CD14-positive monocyte (primary cell): ENCODE measurements at regions not wholly inside any gene's neighbourhood (a gene's known extent, or its start where the extent isn't known, plus 50 kb on each side); places are given as distances from the start of the nearest gene placed in this dataset.

ENCODE experiments used
- DNase-seq, 3 donors: peaks; one replicate each; pipeline ENCODE4 v3.0.0-alpha.2; 2011 to 2022
- H2AFZ ChIP-seq: 2 replicates; pipeline ENCODE4 v1.6.0; 2012; ENCODE audit warnings: mild to moderate bottlenecking, low read depth, low read length, inconsistent platforms; ENCODE audit not compliant: insufficient read depth, poor library complexity, severe bottlenecking
- H3K27ac ChIP-seq, 2 donors: 1 replicate in 1 of 2; 2 replicates in 1 of 2; pipeline ENCODE4 v1.5.1; 2012 to 2013; ENCODE audit warnings: low read length in 2 of 2, control low read depth in 1 of 2, inconsistent platforms in 1 of 2, low read depth in 1 of 2, mild to moderate bottlenecking in 1 of 2
- H3K27me3 ChIP-seq, 2 donors: one replicate each; pipeline versions ENCODE4 v1.6.0 to v1.6.1; 2011 to 2013; ENCODE audit warnings: low read length in 2 of 2; ENCODE audit not compliant: control insufficient read depth in 2 of 2, insufficient read depth in 2 of 2
- H3K36me3 ChIP-seq, 2 donors: replicated peaks in 1 of 2; 1 replicate in 1 of 2; 2 replicates in 1 of 2; pipeline versions ENCODE4 v1.5.1 to v1.6.1; 2012 to 2013; ENCODE audit warnings: low read length in 2 of 2, control low read depth in 1 of 2, inconsistent platforms in 1 of 2, mild to moderate bottlenecking in 1 of 2; ENCODE audit not compliant: insufficient read depth in 2 of 2, control insufficient read depth in 1 of 2
- H3K4me1 ChIP-seq, 2 donors: 1 replicate in 1 of 2; 2 replicates in 1 of 2; pipeline versions ENCODE4 v1.5.1 to v1.6.1; 2012 to 2013; ENCODE audit warnings: low read length in 2 of 2, control low read depth in 1 of 2, inconsistent platforms in 1 of 2, mild to moderate bottlenecking in 1 of 2, moderate library complexity in 1 of 2; ENCODE audit not compliant: insufficient read depth in 2 of 2, control insufficient read depth in 1 of 2
- H3K4me2 ChIP-seq: replicated peaks from 2 replicates; pipeline ENCODE3; 2012; ENCODE audit warnings: low read length, moderate library complexity, mild to moderate bottlenecking; ENCODE audit not compliant: poor library complexity, severe bottlenecking; ENCODE audit errors: extremely low read depth
- H3K4me3 ChIP-seq, 3 experiments: fragments of 200-600 bp in 1 of 3; sonication (generic) in 1 of 3; replicated peaks in 1 of 3; 1 replicate in 2 of 3; 2 replicates in 1 of 3; pipeline ENCODE4 v1.5.1; 2011 to 2013; ENCODE audit warnings: low read length in 3 of 3, mild to moderate bottlenecking in 3 of 3, control low read depth in 2 of 3, low read depth in 2 of 3, inconsistent platforms in 1 of 3, moderate library complexity in 1 of 3
- H3K79me2 ChIP-seq: 2 replicates; pipeline ENCODE4 v1.6.0; 2012; ENCODE audit warnings: mild to moderate bottlenecking, control low read depth, inconsistent platforms, low read length, moderate library complexity; ENCODE audit not compliant: insufficient read depth
- H3K9ac ChIP-seq: 2 replicates; pipeline ENCODE4 v1.6.0; 2017; ENCODE audit warnings: low read length, mild to moderate bottlenecking; ENCODE audit not compliant: insufficient read depth, poor library complexity, severe bottlenecking
- H3K9me3 ChIP-seq, 2 donors: replicated peaks in 1 of 2; 1 replicate in 1 of 2; 2 replicates in 1 of 2; pipeline versions ENCODE4 v1.5.1 to v1.6.1; 2012 to 2013; ENCODE audit warnings: low read length in 2 of 2, control low read depth in 1 of 2; ENCODE audit not compliant: control insufficient read depth in 1 of 2, insufficient read depth in 1 of 2
- H4K20me1 ChIP-seq: 2 replicates; pipeline ENCODE4 v1.6.0; 2012; ENCODE audit warnings: mild to moderate bottlenecking, low read length, control low read depth, moderate library complexity; ENCODE audit not compliant: insufficient read depth
- H3K27ac Mint-ChIP-seq, 7 donors: one replicate each; pipeline ENCODE4 v1.8.0; 2020; ENCODE audit warnings: mild to moderate bottlenecking in 7 of 7, mixed read lengths in 7 of 7, moderate library complexity in 6 of 7, inconsistent platforms in 2 of 7
- H3K27me3 Mint-ChIP-seq, 3 donors: one replicate each; pipeline ENCODE4 v1.8.0; 2021 to 2022; ENCODE audit warnings: low read depth in 3 of 3, mild to moderate bottlenecking in 3 of 3, mixed read lengths in 3 of 3, moderate library complexity in 3 of 3, inconsistent platforms in 1 of 3
- H3K36me3 Mint-ChIP-seq, 2 donors: one replicate each; pipeline ENCODE4 v1.8.0; 2020; ENCODE audit warnings: mixed read lengths in 2 of 2, inconsistent platforms in 1 of 2, mild to moderate bottlenecking in 1 of 2
- H3K4me1 Mint-ChIP-seq: one replicate; pipeline ENCODE4 v1.8.0; 2020; ENCODE audit warnings: mild to moderate bottlenecking, mixed read lengths
- H3K4me3 Mint-ChIP-seq, 2 donors: one replicate each; pipeline ENCODE4 v1.8.0; 2020; ENCODE audit warnings: mild to moderate bottlenecking in 2 of 2, mixed read lengths in 2 of 2, moderate library complexity in 1 of 2
- H3K9me3 Mint-ChIP-seq, 7 donors: one replicate each; pipeline ENCODE4 v1.8.0; 2020 to 2022; ENCODE audit warnings: mixed read lengths in 7 of 7, mild to moderate bottlenecking in 6 of 7, moderate library complexity in 6 of 7, inconsistent platforms in 2 of 7
- CTCF ChIP-seq: fragments of 200-600 bp; IDR thresholded peaks from one replicate; pipeline ENCODE4 v1.8.0; 2022; ENCODE audit warnings: antibody characterized with exemption, mild to moderate bottlenecking
- WGBS: methylation state at CpG from one replicate; pipeline ENCODE4 v1.1.5; 2013; ENCODE audit warnings: missing lambda C conversion rate; ENCODE audit not compliant: insufficient coverage; 5-methylcytosine and 5-hydroxymethylcytosine counted together
- intact Hi-C, 2 donors: fragments of 100-400 bp; cut with micrococcal nuclease; formaldehyde crosslinking; loops; one replicate each; pipeline versions ENCODE4 v1.15.0 to v1.15.1; 2023

DNA sequence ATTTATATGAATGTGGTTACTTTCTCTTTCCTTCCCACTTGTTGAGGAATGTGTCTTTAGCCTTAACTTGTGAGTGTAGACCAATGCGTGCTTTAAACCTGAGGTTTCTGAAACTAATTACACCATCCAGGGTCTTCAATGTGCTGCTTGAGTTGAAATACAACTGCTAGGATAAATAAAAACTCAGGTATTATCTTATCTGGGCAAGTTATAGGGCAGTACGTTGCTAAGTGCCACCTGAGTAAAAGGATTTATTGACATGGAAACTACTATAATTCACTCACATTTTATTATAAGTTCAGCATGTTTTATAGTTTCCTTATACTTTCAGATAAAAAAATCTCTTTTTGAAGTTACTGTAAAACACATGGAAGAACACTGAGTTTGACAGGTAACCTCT is 1136.8 kb upstream of the NUDT12 start:
- Histone ChIP-seq H3K27ac (no peak overlapping the region), H3K36me3 (no peaks in the 10 kb centered on the region), H3K4me1 (no peaks in the 10 kb centered on the region), H3K79me2 (no peaks in the 10 kb centered on the region), H3K9me3 (peaks cover 16 to 20% of the 10 kb centered on the region in 2 donors), H2AFZ (no peak overlapping the region), H3K27me3 (no peaks in the 10 kb centered on the region), H4K20me1 (no peaks in the 10 kb centered on the region), H3K4me3 (no peak overlapping the region), H3K4me2 (no peak overlapping the region), H3K9ac (no peak overlapping the region)
- no peaks in the 10 kb centered on the region for H3K27me3 Mint-ChIP-seq
- no peak overlapping the region for H3K27ac Mint-ChIP-seq
- WGBS, result no CpG with 5 or more reads among the region's 2 CpGs
- DNase-seq, result no peak
- H3K4me1 Mint-ChIP-seq, result no peaks in the 10 kb centered on the region
- H3K9me3 Mint-ChIP-seq, result peaks cover 8 to 15% (median 12%) of the 10 kb centered on the region in 7 donors
- intact Hi-C loops, result no loop called here
- no peak overlapping the region for H3K4me3 Mint-ChIP-seq
- TF ChIP-seq CTCF, result no peak
- H3K36me3 Mint-ChIP-seq, result no peaks in the 10 kb centered on the region

DNA sequence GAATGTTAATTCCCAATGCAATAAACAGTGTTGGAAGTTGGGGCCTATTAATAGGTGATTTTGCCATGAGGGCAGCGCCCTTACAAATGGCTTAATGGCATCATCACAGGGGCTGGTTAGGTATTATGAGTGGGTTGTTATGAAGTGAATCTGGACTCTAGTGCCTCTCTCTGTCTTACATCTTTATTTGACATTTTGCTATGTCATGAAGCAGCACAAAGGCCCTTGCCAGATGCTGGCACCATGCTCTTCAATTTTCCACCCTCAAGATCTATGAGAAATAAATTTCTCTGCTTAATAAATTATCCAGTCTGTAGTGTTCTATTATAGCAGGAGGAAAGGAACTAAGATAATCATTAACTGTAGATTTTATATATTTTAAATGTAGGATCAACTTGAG is 1098.7 kb upstream of the NUDT12 start:
- WGBS, result no CpG with 5 or more reads among the region's 1 CpG

More for the DNA sequence above, 1098.7 kb upstream of the NUDT12 start:
- H3K4me3 Mint-ChIP-seq, result no peak overlapping the region
- Histone ChIP-seq H3K79me2 (no peaks in the 10 kb centered on the region), H3K4me1 (no peaks in the 10 kb centered on the region), H3K4me3 (no peak overlapping the region), H3K36me3 (no peaks in the 10 kb centered on the region), H4K20me1 (no peaks in the 10 kb centered on the region), H3K9me3 (no peaks in the 10 kb centered on the region), H3K27ac (no peak overlapping the region), H3K9ac (no peak overlapping the region), H3K4me2 (no peak overlapping the region), H2AFZ (no peak overlapping the region), H3K27me3 (no peaks in the 10 kb centered on the region)
- intact Hi-C loops, result no loop called here
- no peak for DNase-seq
- H3K4me1 Mint-ChIP-seq, result no peaks in the 10 kb centered on the region
- TF ChIP-seq CTCF, result no peak
- no peak overlapping the region for H3K27ac Mint-ChIP-seq
- H3K27me3 Mint-ChIP-seq, result no peaks in the 10 kb centered on the region
- peaks cover 0 to 5% (median 2%) of the 10 kb centered on the region in 7 donors for H3K9me3 Mint-ChIP-seq
- no peaks in the 10 kb centered on the region for H3K36me3 Mint-ChIP-seq
